NCI-H1048 (cell line): ENCODE measurements at regions not wholly inside any gene's neighbourhood (a gene's known extent, or its start where the extent isn't known, plus 50 kb on each side); places are given as distances from the start of the nearest gene placed in this dataset.

Experiments
- DNase-seq: peaks from one replicate; lab custom pipeline; 2025; lab: John Stamatoyannopoulos, UW

DNA sequence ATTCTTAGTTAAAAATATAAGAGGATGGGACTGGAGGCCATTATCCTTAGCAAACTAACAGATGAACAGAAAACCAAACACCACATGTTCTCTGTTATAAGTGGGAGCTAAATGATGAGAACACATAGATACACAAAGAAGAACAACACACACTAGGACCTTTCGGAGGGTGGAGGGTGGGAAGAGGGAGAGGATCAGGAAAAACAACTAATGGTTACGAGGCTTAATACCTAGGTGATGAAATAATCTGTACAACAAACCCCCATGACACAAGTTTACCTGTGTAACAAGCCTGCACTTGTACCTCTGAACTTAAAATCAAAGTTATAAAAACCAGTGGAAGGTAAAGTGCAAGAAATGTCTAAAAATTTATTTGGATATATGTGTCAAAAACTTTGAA is 1047.4 kb upstream of the C9orf72 start:
- no peak for DNase-seq

GRCh38 chr9:28624771-28625170 is 1051.5 kb upstream of the C9orf72 start:
- DNase-seq, result no peak

GRCh38 chr9:28628031-28628430 is 1054.8 kb upstream of the C9orf72 start:
- no peak for DNase-seq

DNA sequence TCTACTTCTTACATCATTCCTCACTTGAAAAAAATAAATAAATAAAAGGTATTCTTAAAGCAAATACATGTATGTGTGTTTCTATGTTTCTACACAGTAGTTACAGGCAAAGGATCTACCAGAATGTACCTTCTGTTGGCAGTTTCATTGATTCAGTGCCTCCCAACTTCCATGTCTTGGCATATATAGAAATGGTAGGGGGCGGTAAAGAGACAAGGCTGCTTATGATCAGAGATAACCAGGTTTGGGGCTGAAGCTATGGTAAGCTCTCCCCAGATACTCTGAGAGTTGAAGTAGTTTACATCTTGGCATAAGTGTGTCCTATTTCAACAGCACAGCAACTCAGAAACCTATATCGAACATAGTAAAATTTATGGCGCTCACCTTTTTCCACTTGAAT is 1075.4 kb upstream of the C9orf72 start:
- no peak for DNase-seq

- DNase-seq, result no peak
Observed at GRCh38 chr9:28650327-28650726, 1077.0 kb upstream of the C9orf72 start.

GRCh38 chr9:28651050-28651722 is 1077.9 kb upstream of the C9orf72 start:
- no peak for DNase-seq

DNA sequence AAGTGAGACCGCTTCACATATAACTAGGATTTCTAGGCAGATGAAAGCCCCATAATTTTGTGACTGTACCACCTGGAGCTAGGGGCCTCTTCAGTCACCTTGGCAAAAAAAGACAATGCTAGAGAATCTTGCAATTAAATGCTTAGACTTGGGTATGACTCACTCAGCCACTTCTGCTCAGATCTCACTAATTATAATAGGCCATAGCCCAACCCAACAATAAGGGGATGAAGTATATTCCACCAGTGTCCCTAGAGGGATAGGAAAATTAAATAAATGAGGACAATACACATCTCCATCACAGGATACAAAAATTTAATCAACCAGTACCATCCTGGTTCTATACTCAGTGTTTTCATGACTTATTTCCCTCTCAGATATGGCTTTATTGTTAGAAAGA is 1079.9 kb upstream of the C9orf72 start:
- DNase-seq, result no peak

GRCh38 chr9:28656727-28657126 is 1083.4 kb upstream of the C9orf72 start:
- no peak for DNase-seq

- no peak for DNase-seq
Observed at GRCh38 chr9:28661853-28662252, 1088.6 kb upstream of the C9orf72 start.

GRCh38 chr9:28662675-28663074 is 1089.4 kb upstream of the C9orf72 start:
- no peak for DNase-seq

DNA sequence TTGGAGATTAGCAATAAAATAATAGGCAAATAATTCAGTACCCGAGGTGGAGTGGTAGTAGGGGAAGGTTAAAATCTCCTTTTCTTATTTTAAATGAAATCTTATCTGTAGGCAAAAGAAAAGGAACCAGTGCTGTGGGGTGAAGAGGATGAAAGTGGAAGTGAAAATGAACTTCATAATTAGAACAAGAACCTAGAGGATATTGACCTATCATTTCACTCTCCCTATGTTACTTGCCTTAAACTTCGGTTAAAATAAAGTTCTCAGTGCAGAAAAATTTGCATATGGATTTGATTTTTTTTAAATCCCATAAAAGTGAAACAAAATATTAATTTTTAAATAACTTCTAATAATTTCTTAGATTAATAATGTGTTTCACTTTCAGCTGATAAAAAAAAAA is 1094.9 kb upstream of the C9orf72 start:
- no peak for DNase-seq

DNA sequence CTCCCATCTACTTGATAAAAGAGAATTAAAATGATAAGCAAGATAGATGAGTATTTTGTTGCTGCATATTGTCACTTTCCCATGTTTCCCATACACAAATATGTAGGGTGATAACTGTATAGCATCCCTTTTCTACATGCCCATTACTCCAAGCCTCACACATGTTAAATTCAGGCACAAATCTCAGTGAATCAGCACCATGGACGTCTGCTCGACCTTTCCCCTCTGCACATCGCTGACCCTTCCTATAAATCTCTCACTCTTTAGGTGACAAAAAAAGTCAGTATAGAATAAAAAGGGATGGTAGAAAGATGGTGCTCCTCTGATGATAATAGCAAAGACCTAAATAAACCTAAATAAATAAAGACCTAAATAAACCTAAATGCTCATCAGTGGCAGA is 1097.7 kb upstream of the C9orf72 start:
- no peak for DNase-seq

DNA sequence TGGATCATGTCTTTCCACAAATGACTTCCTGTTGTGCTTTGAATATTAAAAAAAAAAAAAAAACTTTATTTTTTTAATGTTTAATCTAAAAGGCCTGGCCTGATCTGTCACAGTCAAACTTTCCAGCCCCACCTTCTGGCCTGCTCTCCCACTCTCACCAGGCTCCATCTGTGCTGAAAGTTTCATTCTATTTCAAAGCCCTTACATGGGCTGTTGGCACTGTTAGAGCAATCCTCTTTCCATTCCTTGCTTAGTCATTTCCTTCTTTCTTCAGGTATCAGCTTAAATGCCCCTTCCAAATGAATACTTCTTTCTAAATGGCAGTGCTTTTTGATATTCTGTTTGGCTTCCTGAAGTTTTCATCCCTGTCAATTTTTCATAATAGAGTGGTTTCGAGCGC is 1104.8 kb upstream of the C9orf72 start:
- no peak for DNase-seq

DNA sequence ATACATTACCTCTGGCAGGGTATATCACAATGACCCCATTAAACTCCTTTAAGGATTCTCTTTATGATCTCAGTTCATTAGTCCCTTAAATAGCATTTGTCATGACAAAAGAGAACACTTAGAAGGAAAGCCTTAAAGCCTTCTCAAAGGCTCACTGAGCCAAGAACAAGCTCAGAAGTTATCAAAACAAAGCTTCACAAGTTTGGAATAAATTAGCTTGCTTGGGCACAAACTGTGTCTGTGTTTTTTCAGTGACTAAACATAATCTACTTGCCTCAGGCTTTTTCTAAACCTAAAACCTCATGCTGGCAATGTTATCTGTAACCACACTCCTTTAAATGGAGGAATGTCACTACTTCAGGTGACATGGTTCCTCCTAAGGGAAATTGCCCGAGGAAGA is 1114.9 kb upstream of the C9orf72 start:
- no peak for DNase-seq

DNA sequence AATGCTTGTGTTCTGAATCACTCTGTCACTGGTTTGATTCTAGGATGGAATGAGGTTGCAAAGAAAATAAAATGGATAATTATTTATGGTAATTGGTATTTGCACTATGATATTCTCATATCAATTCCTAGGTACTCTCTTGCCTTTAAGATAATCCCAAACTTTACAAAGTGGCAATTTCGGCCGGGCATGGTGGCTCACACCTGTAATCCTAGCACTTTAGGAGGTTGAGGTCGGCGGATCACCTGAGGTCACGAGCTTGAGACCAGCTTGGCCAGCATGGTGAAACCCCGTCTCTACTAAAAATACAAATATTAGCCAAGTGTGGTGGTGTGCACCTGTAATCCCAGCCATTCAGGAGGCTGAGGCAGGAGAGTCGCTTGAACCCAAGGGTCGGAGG is 1118.7 kb upstream of the C9orf72 start:
- no peak for DNase-seq

- no peak for DNase-seq
Observed at GRCh38 chr9:28696960-28697359, 1123.7 kb upstream of the C9orf72 start.

DNA sequence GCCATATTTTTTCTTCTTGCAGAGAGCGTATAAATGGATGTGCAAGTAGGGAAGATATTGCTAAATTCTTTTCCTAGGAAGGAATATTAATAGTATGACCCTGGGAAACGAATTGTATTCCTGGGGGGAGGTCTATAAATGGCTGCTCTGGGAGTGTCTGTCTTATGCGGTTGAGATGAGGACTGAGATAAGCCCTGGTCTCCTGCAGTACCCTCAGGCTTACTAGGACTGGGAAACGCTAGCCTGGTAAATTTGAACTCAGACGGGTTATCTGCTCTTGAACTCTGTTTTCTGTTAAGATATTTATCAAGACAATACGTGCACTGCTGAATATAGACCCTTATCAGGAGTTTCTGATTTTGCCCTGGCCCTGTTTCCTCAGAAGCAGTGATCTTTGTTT is 1126.4 kb upstream of the C9orf72 start:
- no peak for DNase-seq

DNA sequence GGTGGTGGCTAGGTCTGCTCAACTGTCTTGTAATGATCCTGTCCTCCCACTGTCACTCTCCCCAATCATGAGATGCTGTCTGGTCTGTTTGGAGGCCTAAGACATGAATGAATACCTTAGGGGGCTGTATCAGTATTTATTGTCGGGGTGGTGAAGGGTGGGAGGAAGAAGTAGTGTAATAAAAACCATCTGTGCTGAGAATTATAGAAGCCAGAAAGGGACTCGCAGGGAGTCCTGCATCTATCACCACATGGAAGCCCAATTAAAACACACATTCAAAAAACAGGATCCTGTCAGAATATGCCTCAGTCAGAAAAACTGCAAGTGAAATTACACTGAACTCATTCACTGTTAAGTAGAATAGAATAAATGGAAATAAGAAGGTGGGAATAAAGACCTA is 1134.3 kb upstream of the C9orf72 start:
- no peak for DNase-seq

- no peak for DNase-seq
Observed at GRCh38 chr9:28714188-28714587, 1140.9 kb upstream of the C9orf72 start.

DNA sequence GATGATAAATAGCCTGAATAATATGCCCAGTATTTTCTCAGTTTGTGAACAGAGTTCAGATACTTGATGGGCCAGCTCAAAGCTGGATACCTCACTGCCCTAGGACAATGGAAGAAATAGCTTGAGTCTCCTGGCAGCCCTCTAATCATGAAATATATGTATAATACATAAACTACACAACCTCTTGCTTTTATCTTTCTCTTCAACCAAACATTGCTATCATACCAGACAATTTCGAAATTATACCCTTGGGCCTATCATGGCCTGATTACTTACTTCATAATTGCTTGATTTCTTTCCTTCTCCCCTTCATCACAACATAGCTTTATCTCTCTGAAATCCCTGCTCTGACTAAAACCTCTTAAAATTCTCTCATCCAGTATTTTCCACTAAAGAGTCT is 1144.9 kb upstream of the C9orf72 start:
- no peak for DNase-seq

GRCh38 chr9:28720746-28721145 is 1147.5 kb upstream of the C9orf72 start:
- no peak for DNase-seq

- no peak for DNase-seq
Observed at GRCh38 chr9:28730111-28730510, 1156.8 kb upstream of the C9orf72 start.

DNA sequence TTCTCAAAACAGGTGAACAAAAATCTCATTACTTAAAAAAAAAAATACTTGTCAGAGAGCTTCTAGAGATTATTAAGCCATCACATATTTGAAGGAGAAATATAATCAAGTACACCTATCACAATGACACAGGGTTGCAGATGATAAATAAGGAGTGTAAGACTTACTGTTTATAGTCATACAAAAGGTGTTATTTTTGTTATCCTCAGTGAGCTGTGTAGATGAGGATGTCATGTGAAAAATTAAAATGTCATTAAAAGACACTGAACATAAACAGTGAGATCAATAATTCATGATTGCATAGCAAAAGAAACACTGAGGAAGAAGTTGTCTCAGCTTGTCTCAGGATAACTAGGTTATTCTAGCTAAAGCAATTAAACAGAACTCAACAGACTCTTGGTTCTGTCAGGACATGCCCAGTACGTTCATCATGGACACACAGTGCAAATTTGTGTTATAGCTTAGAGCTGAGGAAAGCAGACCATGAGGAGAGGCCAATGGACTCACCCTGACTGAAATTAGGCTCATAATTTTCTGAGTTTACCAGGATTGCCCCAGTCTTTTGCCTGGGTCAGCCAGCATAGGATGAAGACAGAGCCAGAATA is 1162.6 kb upstream of the C9orf72 start:
- no peak for DNase-seq

GRCh38 chr9:28741459-28741858 is 1168.2 kb upstream of the C9orf72 start:
- no peak for DNase-seq
